ENCODE measurements at regions not wholly inside any gene's neighbourhood (a gene's known extent, or its start where the extent isn't known, plus 50 kb on each side); places are given as distances from the start of the nearest gene placed in this dataset.
"Not testable (repeated sequence)": the region's sequence is repeated elsewhere in the genome, so short reads cannot be mapped to it uniquely, and the experiment has no call there.

DNA sequence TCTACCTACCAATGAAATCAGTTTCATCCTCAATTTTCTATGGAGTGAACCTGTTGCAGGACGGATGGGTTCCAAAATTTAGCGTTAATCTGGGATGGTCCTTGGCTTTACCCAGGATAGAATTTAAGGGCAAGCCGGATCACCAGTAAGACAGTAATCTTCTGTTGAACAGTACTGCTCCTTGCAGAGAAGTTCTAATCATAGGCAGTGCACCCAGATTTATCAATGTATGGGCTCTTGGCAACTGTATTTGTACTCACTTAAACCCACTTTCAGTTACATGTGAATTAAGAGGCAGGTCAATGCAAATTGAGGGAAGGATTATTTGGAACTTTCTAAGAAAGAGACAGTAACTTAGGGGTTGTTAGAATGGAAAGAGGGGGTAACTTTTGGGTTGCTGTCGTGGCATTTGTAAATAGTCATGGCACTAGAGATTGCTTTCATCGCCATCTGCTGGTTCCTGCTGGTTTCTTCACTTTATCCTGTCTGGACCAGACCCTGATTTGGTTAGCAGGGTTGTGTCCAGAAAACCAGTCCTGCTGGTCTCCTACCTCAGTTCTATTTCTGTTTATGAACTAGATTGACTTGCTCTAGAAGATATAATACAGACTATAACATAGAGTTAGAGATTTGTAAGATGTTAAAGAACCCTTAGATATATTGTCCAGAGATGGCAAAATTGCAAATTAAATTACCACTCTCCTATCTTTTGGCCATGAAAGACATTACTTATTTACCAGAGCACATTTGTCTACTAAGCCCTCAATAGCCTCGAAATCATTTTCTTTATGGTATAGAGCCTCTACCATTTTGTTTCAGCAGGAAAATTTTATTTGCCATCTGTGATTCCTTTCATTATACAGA lies 646.3 kb downstream of the UTRN start:
- DNase-seq = peak; percentile 44

DNA sequence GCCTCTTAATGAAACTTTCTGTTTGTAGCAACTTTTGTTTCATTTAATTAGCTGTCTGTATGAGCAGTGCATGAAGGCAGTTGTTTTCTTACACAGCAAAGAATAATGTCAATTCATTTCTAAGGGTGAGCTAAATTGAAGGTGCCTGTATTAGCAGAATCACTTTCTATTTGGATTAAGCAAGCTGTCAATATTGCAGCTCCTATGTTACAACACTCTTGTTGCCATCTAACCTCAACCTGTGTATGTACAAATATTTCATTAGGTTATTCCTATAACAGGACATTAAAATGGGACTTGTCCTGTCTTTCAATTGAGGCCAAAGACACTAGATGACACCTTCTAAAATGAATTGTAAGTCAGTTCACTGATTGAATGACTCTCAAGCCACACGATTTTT lies 647.5 kb downstream of the UTRN start:
- DNase-seq = no peak

- no peak for DNase-seq
Measured at GRCh38 chr6:144935181-144935580, 650.0 kb downstream of the UTRN start.

DNA sequence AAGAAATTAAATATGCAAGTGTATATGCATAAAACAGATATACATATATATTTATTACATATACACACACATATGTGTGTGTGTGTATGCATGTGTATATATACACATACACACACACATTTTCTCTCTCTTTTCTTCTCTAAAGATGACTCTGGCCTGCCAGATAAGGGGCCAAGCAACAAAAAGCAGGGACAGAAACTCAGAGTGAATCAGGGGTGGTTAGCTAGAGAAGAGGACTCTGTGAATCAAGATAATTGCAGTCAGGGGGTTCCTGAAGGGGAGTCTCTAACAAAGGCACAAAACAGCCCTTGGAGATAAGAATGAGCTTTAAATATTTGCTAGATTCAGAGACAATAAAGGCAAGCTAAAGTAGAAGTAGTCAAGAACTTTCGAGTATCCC lies 650.5 kb downstream of the UTRN start:
- no peak for DNase-seq

DNA sequence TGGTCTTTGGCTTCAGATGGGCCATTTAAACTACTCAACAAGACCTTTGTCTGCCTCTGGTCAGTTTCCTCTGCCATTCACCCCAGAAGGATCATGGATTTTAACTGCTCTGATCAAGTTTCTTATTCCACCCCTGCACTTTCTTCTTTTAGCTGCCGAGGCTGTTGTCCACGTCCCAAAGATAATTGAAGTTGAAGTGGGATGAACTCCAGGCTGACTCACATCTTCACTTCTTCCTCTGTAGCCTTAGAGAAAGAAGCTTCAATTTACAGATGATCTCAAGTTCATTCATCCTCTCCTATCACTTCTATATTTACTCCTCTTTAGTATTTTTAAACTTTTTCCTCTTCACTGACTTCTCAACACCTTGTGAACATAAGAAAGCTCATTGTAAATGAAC lies 651.6 kb downstream of the UTRN start:
- DNase-seq = no peak

DNA sequence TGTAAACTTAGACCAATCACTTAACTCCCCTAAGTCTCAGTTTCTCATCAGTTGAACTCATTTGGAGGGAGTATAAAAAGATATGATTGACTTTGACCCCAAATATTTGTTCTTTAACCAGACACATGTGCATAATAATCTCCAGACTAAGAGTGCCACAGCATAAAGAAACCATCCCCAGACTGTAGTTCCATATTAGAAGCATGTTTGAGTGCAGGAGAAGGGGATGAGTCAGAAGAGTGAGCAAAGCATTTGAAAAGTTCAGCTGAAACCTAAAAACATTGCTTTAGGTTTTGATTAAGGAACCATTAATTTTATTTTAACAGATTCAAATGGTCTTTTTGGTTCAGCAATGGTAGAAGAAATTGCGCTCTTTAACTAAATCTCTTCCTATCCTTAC lies 654.8 kb downstream of the UTRN start:
- DNase-seq = peak; percentile 37

DNA sequence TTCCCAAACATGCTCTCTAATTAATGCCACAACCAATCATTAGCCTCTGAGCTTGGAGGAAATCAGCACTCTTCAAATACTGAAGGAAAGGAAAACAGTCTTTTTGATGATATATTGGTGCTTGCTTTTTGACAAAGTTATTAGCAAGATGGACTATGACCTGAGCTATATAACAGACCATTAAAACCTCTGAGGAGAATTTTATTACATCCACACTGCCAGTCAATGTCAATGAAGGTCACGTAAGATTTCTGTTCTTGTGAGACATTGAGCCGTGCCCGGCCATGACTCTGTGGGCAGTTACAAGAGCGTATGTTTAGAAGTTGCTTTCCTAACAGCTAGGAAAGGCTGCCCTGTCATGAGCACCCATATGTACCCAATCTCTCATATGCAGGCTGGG lies 659.0 kb downstream of the UTRN start:
- no peak for DNase-seq

DNA sequence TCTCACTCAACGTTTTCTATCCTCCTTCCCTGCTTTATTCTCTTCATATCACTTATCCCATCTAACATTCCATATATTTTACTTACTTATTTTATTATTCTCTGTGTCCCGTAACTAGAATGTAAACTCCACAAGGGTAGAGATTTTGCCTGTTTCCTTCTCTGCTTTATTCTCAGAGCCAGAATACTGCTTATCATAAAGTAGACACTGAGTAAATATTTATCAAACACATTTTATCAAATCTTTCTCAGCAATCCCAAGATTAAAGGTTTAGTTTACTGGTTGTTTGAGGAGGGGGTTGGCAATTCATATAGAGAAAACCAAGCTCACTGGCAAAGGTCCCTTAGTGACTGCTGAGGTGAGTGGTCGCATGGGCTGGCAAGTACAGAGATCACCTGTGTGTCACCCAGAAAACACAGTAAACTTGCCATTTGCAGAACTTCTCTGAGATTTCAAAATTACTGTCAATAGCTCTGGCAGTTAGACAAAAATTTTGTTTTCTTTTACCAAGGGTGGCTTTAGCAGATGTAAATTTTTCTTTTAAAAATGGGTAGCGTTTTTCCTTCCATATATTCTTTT lies 662.4 kb downstream of the UTRN start:
- DNase-seq = no peak

GRCh38 chr6:144951730-144952437 lies 666.7 kb downstream of the UTRN start:
- no peak for DNase-seq

DNA sequence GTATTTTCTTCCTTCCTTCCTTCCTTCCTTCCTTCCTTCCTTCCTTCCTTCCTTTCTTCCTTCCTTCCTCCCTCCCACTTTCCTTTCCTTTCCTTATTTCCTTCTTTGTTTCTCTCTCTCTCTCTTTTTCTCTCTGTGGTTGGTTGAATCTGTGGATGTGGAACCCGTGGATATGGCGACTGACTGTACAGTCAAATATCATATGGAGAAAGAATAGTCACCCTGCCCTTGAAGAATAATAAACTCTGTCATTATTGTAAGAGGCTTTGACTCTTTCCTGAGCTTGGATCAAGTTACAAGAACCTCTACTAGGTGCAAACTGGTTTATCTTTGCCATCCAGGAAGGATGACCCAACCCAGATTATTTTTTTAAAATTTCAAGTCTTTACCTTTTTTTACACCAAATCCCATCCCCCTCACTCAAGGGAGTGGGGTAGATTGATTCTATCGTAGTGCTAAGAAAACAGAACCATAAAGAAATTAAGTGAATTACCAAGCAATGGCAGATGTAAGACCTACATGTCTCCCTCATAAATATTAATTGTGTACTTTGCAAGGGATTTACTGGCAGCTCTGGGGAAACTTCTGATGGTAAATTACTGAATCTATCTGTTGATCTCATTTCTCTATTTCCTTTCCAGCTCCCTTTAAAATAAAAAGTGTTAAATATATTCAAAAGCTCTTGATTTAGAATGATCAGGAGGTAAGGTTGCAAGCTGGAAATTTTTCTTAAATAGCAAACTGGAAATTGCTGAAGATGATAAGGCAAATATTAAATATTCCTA lies 667.5 kb downstream of the UTRN start:
- DNase-seq = no peak

GRCh38 chr6:144953552-144954240 lies 668.6 kb downstream of the UTRN start:
- DNase-seq = peak; percentile 91

DNA sequence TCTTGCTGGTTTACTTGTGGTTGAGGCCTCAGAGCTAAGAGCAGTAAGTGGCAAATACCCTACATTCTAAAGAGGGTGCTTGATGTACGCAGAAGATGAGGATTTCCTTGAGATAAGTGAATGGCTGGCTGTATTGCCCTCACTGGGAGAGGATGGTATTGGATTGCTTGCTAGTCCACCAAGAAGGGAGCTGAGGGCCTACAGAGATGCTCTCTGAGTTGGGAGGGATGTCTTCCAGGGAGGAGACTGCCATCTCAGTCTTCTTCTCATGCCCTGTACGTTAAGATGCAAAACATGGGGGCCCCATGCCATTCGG lies 669.1 kb downstream of the UTRN start:
- no peak for DNase-seq

DNA sequence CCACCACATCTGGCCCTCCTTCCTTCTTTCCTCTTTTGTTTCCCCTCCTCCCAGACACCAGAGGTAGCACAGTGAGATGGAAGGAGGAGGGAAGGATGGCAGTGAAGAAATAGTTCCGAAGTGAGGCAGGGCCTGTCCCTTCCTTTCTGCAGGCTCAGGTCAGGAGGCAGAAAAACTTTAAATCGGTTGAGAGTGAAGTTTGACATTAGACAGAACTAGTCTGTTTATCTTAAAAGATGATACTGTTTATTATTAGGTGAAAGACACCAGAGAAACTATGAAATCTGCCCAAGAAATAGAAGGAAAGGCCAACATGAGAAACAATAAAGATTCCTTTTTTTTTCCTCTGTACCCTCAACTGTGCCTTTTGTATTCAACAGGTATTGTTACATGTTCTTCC lies 670.3 kb downstream of the UTRN start:
- DNase-seq = peak; percentile 11

DNA sequence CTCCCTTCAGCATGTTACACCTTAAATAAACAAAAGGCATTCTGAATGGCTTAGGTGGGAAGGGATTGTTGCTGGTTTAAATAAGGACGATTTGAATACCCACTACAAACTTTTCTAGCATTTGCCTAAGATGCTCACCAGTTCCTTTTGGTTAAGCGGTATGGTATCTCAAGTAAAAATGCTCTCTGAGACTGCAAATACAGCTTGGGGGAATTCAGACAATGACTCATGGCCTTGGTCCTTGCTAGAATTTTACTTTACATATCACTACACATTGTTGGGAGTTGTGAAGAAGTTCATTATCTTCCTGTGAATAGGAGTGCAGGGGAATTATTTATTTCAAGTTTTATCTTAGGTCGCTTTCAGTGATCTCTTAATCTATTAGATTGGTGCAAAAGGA lies 670.7 kb downstream of the UTRN start:
- DNase-seq = peak; percentile 81

DNA sequence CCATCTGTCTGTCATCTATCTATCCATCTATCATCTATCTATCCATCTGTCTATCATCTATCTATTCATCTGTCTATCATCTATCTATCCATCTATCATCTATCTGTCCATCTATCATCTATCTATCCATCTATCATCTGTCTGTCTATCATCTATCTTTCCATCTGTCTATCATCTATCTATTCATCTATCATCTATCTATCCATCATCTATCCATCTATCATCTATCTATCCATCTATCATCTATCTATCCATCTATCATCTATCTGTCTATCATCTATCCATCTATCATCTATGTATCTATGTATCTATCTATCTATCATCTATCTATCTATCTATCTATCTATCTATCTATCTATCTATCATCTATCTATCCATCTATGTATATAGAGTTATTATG lies 671.6 kb downstream of the UTRN start:
- DNase-seq = not testable (repeated sequence)

DNA sequence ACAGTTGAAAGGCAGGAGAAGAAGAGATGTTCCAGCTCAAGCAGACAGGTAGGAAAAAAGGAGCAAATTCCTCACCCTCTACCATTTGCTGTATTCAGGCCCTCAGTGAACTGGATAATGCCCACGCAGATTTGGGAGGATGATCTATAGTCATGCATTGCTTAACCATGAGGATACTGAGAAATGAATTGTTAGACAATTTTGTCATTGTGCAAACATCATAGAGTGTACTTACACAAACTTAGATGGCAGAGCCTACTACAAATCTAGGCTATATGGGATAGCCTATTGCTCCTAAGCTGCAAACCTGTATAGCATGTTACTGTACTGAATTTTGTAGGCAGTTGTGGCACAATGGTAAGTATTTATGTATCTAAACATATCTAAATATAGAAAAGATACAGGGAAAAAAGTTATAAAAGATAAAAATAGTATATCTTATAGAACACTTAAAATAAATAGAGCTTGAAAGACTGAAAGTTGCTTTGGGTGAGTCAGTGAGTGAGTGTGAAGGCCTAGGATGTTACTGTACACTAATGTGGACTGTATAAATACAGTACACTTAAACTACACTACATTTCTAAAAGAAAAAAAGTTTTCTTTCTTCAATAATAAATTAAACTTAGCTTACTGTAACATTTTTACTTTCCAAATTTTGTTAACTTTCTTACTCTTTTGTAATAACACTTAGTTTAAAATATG lies 672.3 kb downstream of the UTRN start:
- DNase-seq = peak; percentile 69

- DNase-seq = no peak
Measured at GRCh38 chr6:144969154-144969553, 684.0 kb downstream of the UTRN start.

GRCh38 chr6:144969602-144970272 lies 684.6 kb downstream of the UTRN start:
- no peak for DNase-seq

- peak; percentile 57 for DNase-seq
Measured at GRCh38 chr6:144977250-144977864, 692.2 kb downstream of the UTRN start.

GRCh38 chr6:144978208-144978607 lies 693.1 kb downstream of the UTRN start:
- DNase-seq = no peak

DNA sequence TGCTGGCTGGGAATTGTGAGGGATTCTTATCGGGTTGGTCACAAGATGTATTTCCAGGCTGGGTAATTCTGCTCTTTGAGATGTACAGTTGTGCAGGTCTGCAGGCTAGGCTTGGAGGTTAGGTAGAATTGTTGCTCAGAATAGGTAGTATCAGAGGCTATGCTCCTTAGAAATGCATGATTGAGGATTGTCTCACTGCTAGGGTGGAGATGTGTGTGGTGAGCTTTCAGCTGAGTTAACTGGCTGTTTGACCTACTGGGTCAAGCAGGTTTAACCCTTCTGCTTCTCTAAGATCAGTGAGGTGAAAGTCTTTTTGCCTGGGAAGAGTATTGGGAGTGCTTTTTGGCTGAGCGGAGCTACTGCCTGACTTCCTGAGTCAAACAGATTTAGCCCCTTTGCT lies 701.1 kb downstream of the UTRN start:
- no peak for DNase-seq

Data from fibroblast of skin of back (primary cell).